ENCODE measurements at regions not wholly inside any gene's neighbourhood (a gene's known extent, or its start where the extent isn't known, plus 50 kb on each side); places are given as distances from the start of the nearest gene placed in this dataset.

DNA sequence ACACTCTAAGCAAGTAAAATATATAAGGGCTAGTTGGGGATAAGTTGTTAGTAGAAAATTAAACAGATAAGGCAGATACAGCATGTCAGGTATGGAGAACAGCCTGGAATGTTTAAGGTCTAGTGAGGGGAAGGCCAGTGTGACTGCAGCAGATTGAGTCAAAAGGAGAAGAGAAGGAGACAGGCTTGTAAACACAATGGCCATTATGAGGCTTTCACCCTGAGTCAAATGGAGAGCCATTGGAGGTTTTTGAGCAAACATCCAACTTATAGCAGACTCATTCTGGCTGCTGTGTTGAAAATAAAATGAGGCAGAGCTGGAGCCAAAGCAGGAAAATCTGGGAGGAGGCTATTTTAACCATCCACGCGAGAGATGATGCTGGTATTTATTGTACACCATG, 142.0 kb downstream of the DUSP6 start:
- TF ChIP-seq CTCF (IDR thresholded peaks at IDR 0.05; ENCODE audit: low read depth, low read length, poor library complexity, severe bottlenecking): no peak
- no peak for TF ChIP-seq EZH2phosphoT487 (IDR thresholded peaks at IDR 0.05; ENCODE audit: borderline replicate concordance, low read length)

All from DOHH2 (cell line).